GM12891 (cell line): ENCODE measurements at regions not wholly inside any gene's neighbourhood (a gene's known extent, or its start where the extent isn't known, plus 50 kb on each side); places are given as distances from the start of the nearest gene placed in this dataset.

Experiments
- PAX5 ChIP-seq: IDR thresholded peaks from 2 replicates; pipeline ENCODE4 v1.6.1; 2011; ENCODE audit warnings: low read length, moderate library complexity, mild to moderate bottlenecking; ENCODE audit not compliant: insufficient read depth, severe bottlenecking
- POLR2A ChIP-seq: IDR thresholded peaks from 2 replicates; pipeline ENCODE4 v1.6.1; 2011; ENCODE audit warnings: low read depth, low read length, control low read depth
- POLR2AphosphoS5 ChIP-seq: IDR thresholded peaks from 2 replicates; pipeline ENCODE4 v1.6.1; 2011; ENCODE audit warnings: low read depth, low read length, control low read depth
- POU2F2 ChIP-seq: IDR thresholded peaks from 2 replicates; pipeline ENCODE4 v1.6.1; 2011; ENCODE audit warnings: low read depth, mild to moderate bottlenecking, control low read depth, low read length, moderate library complexity
- SPI1 ChIP-seq: IDR thresholded peaks from 2 replicates; pipeline ENCODE4 v1.6.1; 2011; ENCODE audit warnings: low read depth, low read length, control low read depth
- TAF1 ChIP-seq: IDR thresholded peaks from 2 replicates; pipeline ENCODE4 v1.6.1; 2011; ENCODE audit warnings: low read depth, low read length, control low read depth

- TF ChIP-seq POLR2A: no peak
- TF ChIP-seq TAF1: no peak
- no peak for TF ChIP-seq POLR2AphosphoS5
- no peak for TF ChIP-seq SPI1
- TF ChIP-seq PAX5: no peak
- no peak for TF ChIP-seq POU2F2
Observed at GRCh38 chr15:97248376-97248775, 712.1 kb upstream of the ARRDC4 start.
